GM23338 (cell line): ENCODE measurements at regions not wholly inside any gene's neighbourhood (a gene's known extent, or its start where the extent isn't known, plus 50 kb on each side); places are given as distances from the start of the nearest gene placed in this dataset.

ENCODE experiments used
- ATAC-seq: fragments of 200-7000 bp; cut with Tn5 transposase; 3 replicates; pipeline ENCODE4 v1.9.1; 2020
- DNase-seq: peaks from one replicate; pipeline ENCODE4 v3.0.0-alpha.2; 2015; ENCODE audit warnings: low spot score
- H2AFZ ChIP-seq: fragments of 200-600 bp; sonication (generic); 2 replicates; pipeline ENCODE4 v1.8.0; 2016; ENCODE audit warnings: antibody characterized with exemption, mild to moderate bottlenecking, moderate library complexity
- H3F3A ChIP-seq: fragments of 200-600 bp; sonication (generic); replicated peaks from 2 replicates; pipeline ENCODE4 v1.8.0; 2017; ENCODE audit warnings: antibody characterized with exemption, mixed run types, low read depth
- H3K27ac ChIP-seq: fragments of 200-600 bp; sonication (generic); 2 replicates; pipeline ENCODE4 v1.6.1; 2016; ENCODE audit warnings: low read depth
- H3K27me3 ChIP-seq: fragments of 200-600 bp; sonication (generic); 2 replicates; pipeline ENCODE4 v1.8.0; 2016; ENCODE audit warnings: mild to moderate bottlenecking, mixed run types, moderate library complexity; ENCODE audit not compliant: insufficient read depth
- H3K36me3 ChIP-seq: fragments of 200-600 bp; sonication (generic); 2 replicates; pipeline ENCODE4 v1.8.0; 2016; ENCODE audit warnings: mild to moderate bottlenecking; ENCODE audit not compliant: insufficient read depth
- H3K4me1 ChIP-seq: fragments of 200-600 bp; sonication (generic); 2 replicates; pipeline ENCODE4 v1.8.0; 2016; ENCODE audit warnings: mild to moderate bottlenecking, moderate library complexity; ENCODE audit not compliant: insufficient read depth
- H3K4me2 ChIP-seq: fragments of 200-600 bp; sonication (generic); 2 replicates; pipeline ENCODE4 v1.7.1; 2017; ENCODE audit warnings: mixed run types
- H3K4me3 ChIP-seq: fragments of 200-600 bp; sonication (generic); 2 replicates; pipeline ENCODE4 v1.6.1; 2016; ENCODE audit warnings: mixed run types
- H3K79me2 ChIP-seq: fragments of 200-600 bp; sonication (generic); replicated peaks from 2 replicates; pipeline ENCODE4 v1.8.0; 2017; ENCODE audit warnings: mild to moderate bottlenecking; ENCODE audit not compliant: insufficient read depth
- H3K9me2 ChIP-seq: fragments of 200-600 bp; sonication (generic); 2 replicates; pipeline ENCODE4 v1.8.0; 2017; ENCODE audit not compliant: insufficient read depth
- H4K20me1 ChIP-seq: fragments of 200-600 bp; sonication (generic); replicated peaks from 2 replicates; pipeline ENCODE4 v1.8.0; 2017; ENCODE audit warnings: mild to moderate bottlenecking; ENCODE audit not compliant: insufficient read depth
- H3K27ac Mint-ChIP-seq: 2 replicates; pipeline ENCODE4 v1.8.0; 2020; ENCODE audit warnings: inconsistent platforms, mild to moderate bottlenecking, moderate library complexity, mixed read lengths
- H3K27me3 Mint-ChIP-seq: 3 replicates; pipeline ENCODE4 v1.8.0; 2022; ENCODE audit warnings: low read depth, mild to moderate bottlenecking, moderate library complexity, mixed read lengths, inconsistent platforms; ENCODE audit not compliant: insufficient read depth, poor library complexity
- H3K36me3 Mint-ChIP-seq: 3 replicates; pipeline ENCODE4 v1.8.0; 2021; ENCODE audit warnings: low read depth, mild to moderate bottlenecking, inconsistent platforms, moderate library complexity, mixed read lengths
- H3K4me1 Mint-ChIP-seq: 3 replicates; pipeline ENCODE4 v1.8.0; 2020; ENCODE audit warnings: mild to moderate bottlenecking, inconsistent platforms, mixed read lengths
- H3K4me3 Mint-ChIP-seq: 3 replicates; pipeline ENCODE4 v1.8.0; 2021; ENCODE audit warnings: moderate library complexity, mild to moderate bottlenecking, inconsistent platforms, mixed read lengths
- H3K9me3 Mint-ChIP-seq: 3 replicates; pipeline ENCODE4 v1.8.0; 2020; ENCODE audit warnings: moderate library complexity, mild to moderate bottlenecking, inconsistent platforms, mixed read lengths
- CTCF ChIP-seq, 2 experiments: fragments of 200-600 bp in 1 of 2; sonication (generic) in 1 of 2; conservative IDR thresholded peaks; 2 replicates each; pipeline versions ENCODE4 v1.5.1 to v1.6.1; 2016 to 2017; ENCODE audit warnings: antibody characterized with exemption in 2 of 2, low read depth in 2 of 2, mild to moderate bottlenecking in 2 of 2, moderate library complexity in 1 of 2
- ETS1 ChIP-seq: IDR thresholded peaks from 2 replicates; pipeline ENCODE4 v1.6.1; 2016; ENCODE audit warnings: antibody characterized with exemption
- EZH2phosphoT487 ChIP-seq: fragments of 200-600 bp; sonication (generic); IDR thresholded peaks from one replicate; pipeline ENCODE4 v1.8.1; 2018; ENCODE audit warnings: antibody characterized with exemption; ENCODE audit not compliant: unreplicated experiment
- JUNB ChIP-seq: IDR thresholded peaks from one replicate; pipeline ENCODE4 v1.6.1; 2016; ENCODE audit warnings: antibody characterized with exemption; ENCODE audit not compliant: unreplicated experiment
- NANOG ChIP-seq: IDR thresholded peaks from 2 replicates; pipeline ENCODE4 v1.6.1; 2016; ENCODE audit warnings: antibody characterized with exemption, borderline replicate concordance
- ZNF462 ChIP-seq: fragments of 250-450 bp; sonication (Bioruptor Pico); IDR thresholded peaks from 2 replicates; pipeline ENCODE4 v1.5.0; 2020; ENCODE audit warnings: mild to moderate bottlenecking, moderate library complexity

- ATAC-seq = no peak
- H3K27ac Mint-ChIP-seq = no peak overlapping the region
- no peak overlapping the region for H3K4me2 ChIP-seq
- H3K27me3 ChIP-seq = no peaks in the 10 kb centered on the region
- H4K20me1 ChIP-seq = no peaks in the 10 kb centered on the region
- no peak overlapping the region for H2AFZ ChIP-seq
- no peaks in the 10 kb centered on the region for H3K79me2 ChIP-seq
- H3K9me3 Mint-ChIP-seq = 0 out of 3 replicates have a peak, but pooled peaks cover 1% of the 10 kb centered on the region
- H3K4me1 ChIP-seq = peaks cover 9% of the 10 kb centered on the region; the same call in 1 of the 2 replicates
- H3K36me3 ChIP-seq = no peaks in the 10 kb centered on the region
- DNase-seq = no peak
- H3K9me2 ChIP-seq = no peaks in the 10 kb centered on the region
- no peak for TF ChIP-seq EZH2phosphoT487
- no peak for TF ChIP-seq JUNB
- TF ChIP-seq ZNF462 = no peak
- TF ChIP-seq CTCF (conservative IDR thresholded peaks at IDR 0.05; ENCODE audit: low read depth in 2 of 2) = no peak
- no peak for TF ChIP-seq ETS1
- TF ChIP-seq NANOG = no peak
- H3K27me3 Mint-ChIP-seq = no peaks in the 10 kb centered on the region
- H3F3A ChIP-seq = no peaks in the 10 kb centered on the region
- H3K27ac ChIP-seq = no peak overlapping the region
- H3K4me1 Mint-ChIP-seq = peaks cover 6% of the 10 kb centered on the region; the same call in 2 of the 3 replicates
- H3K4me3 Mint-ChIP-seq = no peak overlapping the region
- 0 out of 3 replicates have a peak, but pooled peaks cover 1% of the 10 kb centered on the region for H3K36me3 Mint-ChIP-seq
- H3K4me3 ChIP-seq = no peak overlapping the region
Measured at GRCh38 chr1:198083549-198083948, 73.2 kb upstream of the NEK7 start.
